SK-N-SH treated with all-trans-retinoic acid at 6 μM for 48 hours (cell line): ENCODE measurements at regions not wholly inside any gene's neighbourhood (a gene's known extent, or its start where the extent isn't known, plus 50 kb on each side); places are given as distances from the start of the nearest gene placed in this dataset.
"Not testable (repeated sequence)": the region's sequence is repeated elsewhere in the genome, so short reads cannot be mapped to it uniquely, and the experiment has no call there.

Source experiments
- ATAC-seq: fragments of 200-7000 bp; cut with Tn5 transposase; 3 replicates; pipeline ENCODE4 v1.9.1; 2020; ENCODE audit warnings: mild to moderate bottlenecking, moderate library complexity
- ARNTL ChIP-seq: fragments of 450-650 bp; formaldehyde crosslinking; IDR thresholded peaks from 2 replicates; pipeline ENCODE4 v1.5.0; 2020; ENCODE audit warnings: low read depth, mild to moderate bottlenecking, moderate library complexity, borderline replicate concordance
- BACH2 ChIP-seq: fragments of 250-450 bp; sonication (Bioruptor Pico); IDR thresholded peaks from 2 replicates; pipeline ENCODE4 v1.9.0; 2021; ENCODE audit warnings: mild to moderate bottlenecking, borderline replicate concordance
- CSDC2 ChIP-seq: fragments of 250-450 bp; sonication (Bioruptor Pico); IDR thresholded peaks from 2 replicates; pipeline ENCODE4 v1.5.0; 2020; ENCODE audit warnings: mild to moderate bottlenecking, moderate library complexity
- GLIS3 ChIP-seq: fragments of 250-450 bp; sonication (Bioruptor Pico); IDR thresholded peaks from 2 replicates; pipeline ENCODE4 v1.5.0; 2020; ENCODE audit warnings: mild to moderate bottlenecking, moderate library complexity
- SNAI2 ChIP-seq: fragments of 250-450 bp; sonication (Bioruptor Pico); IDR thresholded peaks from 2 replicates; pipeline ENCODE4 v1.5.0; 2020; ENCODE audit warnings: mild to moderate bottlenecking, moderate library complexity
- TCF4 ChIP-seq: fragments of 250-450 bp; sonication (Bioruptor Pico); IDR thresholded peaks from 2 replicates; pipeline ENCODE4 v1.8.0; 2021; ENCODE audit warnings: mild to moderate bottlenecking, moderate library complexity, borderline replicate concordance
- TOX ChIP-seq: fragments of 250-450 bp; sonication (Bioruptor Pico); IDR thresholded peaks from 2 replicates; pipeline ENCODE4 v1.8.0; 2021; ENCODE audit warnings: mild to moderate bottlenecking, moderate library complexity, borderline replicate concordance
- ZC3H10 ChIP-seq: fragments of 250-450 bp; sonication (Bioruptor Pico); IDR thresholded peaks from 2 replicates; pipeline ENCODE4 v1.5.1; 2021; ENCODE audit warnings: mild to moderate bottlenecking, moderate library complexity
- ZFP30 ChIP-seq: fragments of 450-650 bp; formaldehyde crosslinking; IDR thresholded peaks from 2 replicates; pipeline ENCODE4 v1.5.0; 2022; ENCODE audit warnings: mild to moderate bottlenecking, moderate library complexity
- ZNF8 ChIP-seq: fragments of 450-650 bp; formaldehyde crosslinking; IDR thresholded peaks from 2 replicates; pipeline ENCODE4 v1.5.0; 2020; ENCODE audit warnings: mild to moderate bottlenecking, moderate library complexity
- TF ChIP-seq, protein P1 (sequence below): fragments of 250-450 bp; sonication (Bioruptor Pico); IDR thresholded peaks from 2 replicates; pipeline ENCODE4 v1.5.1; 2020; ENCODE audit warnings: low read depth, mild to moderate bottlenecking, moderate library complexity
- TF ChIP-seq, protein P2 (sequence below): fragments of 250-450 bp; sonication (Bioruptor Pico); IDR thresholded peaks from 2 replicates; pipeline ENCODE4 v1.5.0; 2020; ENCODE audit warnings: mild to moderate bottlenecking, moderate library complexity
- TF ChIP-seq, protein P3 (sequence below): fragments of 250-450 bp; sonication (Bioruptor Pico); IDR thresholded peaks from 2 replicates; pipeline ENCODE4 v1.8.0; 2020; ENCODE audit warnings: mild to moderate bottlenecking, moderate library complexity, borderline replicate concordance

DNA sequence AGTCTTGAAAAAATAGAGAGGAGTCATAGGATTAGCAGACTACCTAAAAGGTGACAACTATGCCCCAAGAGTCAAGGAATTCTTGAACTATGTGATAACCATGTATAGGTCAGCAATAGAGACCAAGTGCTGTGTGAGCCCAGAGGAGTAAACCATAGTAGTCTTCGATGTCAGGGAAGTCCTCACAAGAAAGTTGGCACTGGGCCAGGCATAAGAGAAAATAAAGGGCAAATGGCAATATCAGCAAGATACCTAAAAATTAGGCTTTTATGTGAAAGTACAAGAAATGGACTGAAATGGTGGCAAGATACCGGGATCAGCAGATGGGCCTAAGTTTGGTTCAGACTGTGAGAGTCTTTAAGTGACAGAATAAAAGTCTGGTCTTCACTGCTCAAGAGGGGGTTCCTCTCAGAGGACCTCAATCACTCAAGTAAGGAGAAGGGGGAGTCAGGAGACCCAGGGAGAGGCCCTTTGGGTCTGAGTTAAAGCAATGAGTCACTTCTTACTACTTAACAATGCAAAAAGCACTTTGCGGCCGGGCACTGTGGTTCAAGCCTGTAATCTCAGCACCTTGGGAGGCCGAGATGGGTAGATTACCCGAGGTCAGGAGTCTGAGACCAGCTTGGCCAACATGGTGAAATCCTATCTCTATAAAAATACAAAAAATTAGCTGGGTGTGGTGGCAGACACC lies 95.0 kb downstream of the TEX35 start:
- TF ChIP-seq GLIS3 (CRISPR knock-in tag): no peak
- TF ChIP-seq BACH2 (CRISPR knock-in tag): no peak
- no peak for TF ChIP-seq CSDC2 (CRISPR knock-in tag)
- TF ChIP-seq TCF4: no peak
- TF ChIP-seq, protein P1, sequence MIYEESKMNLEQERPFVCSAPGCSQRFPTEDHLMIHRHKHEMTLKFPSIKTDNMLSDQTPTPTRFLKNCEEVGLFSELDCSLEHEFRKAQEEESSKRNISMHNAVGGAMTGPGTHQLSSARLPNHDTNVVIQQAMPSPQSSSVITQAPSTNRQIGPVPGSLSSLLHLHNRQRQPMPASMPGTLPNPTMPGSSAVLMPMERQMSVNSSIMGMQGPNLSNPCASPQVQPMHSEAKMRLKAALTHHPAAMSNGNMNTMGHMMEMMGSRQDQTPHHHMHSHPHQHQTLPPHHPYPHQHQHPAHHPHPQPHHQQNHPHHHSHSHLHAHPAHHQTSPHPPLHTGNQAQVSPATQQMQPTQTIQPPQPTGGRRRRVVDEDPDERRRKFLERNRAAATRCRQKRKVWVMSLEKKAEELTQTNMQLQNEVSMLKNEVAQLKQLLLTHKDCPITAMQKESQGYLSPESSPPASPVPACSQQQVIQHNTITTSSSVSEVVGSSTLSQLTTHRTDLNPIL (CRISPR knock-in tag): no peak
- TF ChIP-seq, all 23 proteins: peak for 0
- ATAC-seq: no peak

DNA sequence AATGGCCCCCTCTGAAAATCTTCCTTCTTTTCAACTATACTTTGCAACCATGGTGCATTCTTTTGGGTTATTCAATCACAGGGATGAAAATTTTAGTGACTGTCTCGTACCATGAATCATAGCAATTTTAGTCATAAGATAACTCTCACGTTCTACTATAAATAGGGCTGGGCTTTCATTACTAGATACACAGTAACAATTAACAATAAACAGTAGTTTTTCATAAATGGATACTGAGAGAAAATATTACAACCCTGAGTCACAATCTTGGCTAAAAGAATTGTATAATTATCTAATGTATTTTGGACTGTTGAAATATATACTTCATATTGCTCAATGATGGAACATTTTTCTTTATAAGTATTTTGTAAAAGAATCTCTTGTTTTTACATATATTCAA lies 96.1 kb downstream of the TEX35 start:
- TF ChIP-seq, protein P2, sequence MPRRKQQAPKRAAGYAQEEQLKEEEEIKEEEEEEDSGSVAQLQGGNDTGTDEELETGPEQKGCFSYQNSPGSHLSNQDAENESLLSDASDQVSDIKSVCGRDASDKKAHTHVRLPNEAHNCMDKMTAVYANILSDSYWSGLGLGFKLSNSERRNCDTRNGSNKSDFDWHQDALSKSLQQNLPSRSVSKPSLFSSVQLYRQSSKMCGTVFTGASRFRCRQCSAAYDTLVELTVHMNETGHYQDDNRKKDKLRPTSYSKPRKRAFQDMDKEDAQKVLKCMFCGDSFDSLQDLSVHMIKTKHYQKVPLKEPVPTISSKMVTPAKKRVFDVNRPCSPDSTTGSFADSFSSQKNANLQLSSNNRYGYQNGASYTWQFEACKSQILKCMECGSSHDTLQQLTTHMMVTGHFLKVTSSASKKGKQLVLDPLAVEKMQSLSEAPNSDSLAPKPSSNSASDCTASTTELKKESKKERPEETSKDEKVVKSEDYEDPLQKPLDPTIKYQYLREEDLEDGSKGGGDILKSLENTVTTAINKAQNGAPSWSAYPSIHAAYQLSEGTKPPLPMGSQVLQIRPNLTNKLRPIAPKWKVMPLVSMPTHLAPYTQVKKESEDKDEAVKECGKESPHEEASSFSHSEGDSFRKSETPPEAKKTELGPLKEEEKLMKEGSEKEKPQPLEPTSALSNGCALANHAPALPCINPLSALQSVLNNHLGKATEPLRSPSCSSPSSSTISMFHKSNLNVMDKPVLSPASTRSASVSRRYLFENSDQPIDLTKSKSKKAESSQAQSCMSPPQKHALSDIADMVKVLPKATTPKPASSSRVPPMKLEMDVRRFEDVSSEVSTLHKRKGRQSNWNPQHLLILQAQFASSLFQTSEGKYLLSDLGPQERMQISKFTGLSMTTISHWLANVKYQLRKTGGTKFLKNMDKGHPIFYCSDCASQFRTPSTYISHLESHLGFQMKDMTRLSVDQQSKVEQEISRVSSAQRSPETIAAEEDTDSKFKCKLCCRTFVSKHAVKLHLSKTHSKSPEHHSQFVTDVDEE (CRISPR knock-in tag): no peak
- TF ChIP-seq TOX (CRISPR knock-in tag) (peak; percentile 34; the same call in 1 of the 2 replicates), ZC3H10 (CRISPR knock-in tag) (no peak), GLIS3 (CRISPR knock-in tag) (no peak)
- TF ChIP-seq, protein P1 (CRISPR knock-in tag): no peak
- peak; percentile 78 for ATAC-seq

DNA sequence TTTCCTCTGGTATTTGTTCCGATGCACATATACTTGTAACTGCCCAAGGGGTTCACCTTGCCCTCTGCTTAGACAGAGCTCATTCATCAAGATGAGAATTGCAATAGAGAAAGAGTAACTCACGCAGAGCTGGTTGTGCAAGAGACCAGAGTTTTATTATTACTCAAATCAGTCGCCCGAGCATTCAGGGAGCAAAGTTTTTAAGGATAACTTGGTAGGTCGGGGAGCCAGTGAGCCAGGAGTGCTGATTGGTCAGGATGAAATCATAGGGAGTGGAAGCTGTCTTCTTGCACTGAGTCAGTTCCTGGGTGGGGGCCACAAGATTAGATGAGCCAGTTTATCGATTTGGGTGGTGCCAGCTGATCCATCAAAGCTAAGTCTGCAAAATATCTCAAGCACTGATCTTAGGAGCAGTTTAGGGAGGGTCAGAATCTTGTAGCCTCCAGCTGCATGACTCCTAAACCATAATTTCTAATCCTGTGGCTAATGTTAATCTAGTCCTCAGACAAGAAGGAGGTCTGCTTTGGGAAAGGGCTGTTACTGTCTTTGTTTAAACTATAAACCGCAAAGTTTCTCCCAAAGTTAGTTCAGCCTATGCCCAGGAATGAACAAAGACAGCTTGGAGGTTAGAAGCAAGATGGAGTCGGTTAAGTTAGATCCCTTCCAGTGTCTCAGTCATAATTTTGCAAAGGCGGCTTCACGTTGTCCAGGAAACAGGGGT lies 97.9 kb downstream of the TEX35 start:
- peak; percentile 42 for TF ChIP-seq TOX (CRISPR knock-in tag)
- not testable (repeated sequence) for ATAC-seq

DNA sequence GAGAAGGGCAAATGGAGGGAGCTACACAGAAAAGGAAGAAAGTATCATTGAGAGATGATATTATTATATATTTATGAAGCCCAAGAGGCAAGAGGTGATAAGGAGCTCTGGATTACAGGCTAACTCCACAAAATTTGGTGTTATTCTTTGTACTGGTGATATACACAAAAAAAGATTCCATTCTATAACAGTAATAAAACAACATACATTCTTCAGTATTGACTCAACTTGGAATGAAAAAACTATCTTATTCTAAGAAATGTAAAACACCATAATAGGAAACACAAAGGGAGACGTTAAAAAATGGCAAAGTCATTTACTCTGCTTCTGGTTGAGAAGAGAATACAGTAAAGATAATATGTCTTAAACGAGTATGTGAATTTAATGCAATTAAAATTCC lies 99.4 kb downstream of the TEX35 start:
- ATAC-seq: peak; percentile 68
- TF ChIP-seq GLIS3 (CRISPR knock-in tag) (no peak), ZFP30 (CRISPR knock-in tag) (no peak), ZNF8 (CRISPR knock-in tag) (no peak), TOX (CRISPR knock-in tag) (no peak)

DNA sequence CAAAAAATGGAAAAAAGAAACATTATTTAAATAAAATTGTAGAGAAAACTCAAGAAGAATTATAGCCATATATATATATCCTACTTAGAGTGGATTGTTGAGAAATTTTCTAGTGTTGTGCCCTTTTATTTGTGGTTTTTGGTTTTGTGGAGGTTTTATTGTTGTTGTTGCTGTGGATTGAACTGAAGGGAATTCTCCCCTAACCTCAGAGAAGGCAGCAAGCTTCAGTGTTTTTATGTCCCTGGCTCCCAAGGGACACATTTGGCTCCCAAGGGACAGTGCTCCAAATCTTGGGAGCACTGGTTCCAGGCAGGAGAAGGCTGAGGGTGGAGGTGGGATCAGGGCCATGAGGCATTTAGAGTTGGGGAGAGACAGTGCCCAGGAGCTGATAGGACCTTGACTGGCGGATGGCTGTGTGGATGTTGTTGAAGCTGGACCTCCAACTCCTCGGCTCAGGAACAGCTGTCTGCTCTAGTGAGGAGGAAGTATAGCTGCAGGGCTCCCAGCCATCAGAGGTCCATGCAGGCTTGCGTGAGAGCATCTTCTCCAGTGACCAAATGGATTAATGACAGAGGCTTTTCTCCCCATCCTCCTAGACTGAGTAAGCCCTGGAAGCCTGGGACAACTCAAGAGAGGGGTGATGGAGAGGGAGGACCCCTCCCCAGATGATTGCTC lies 100.5 kb downstream of the TEX35 start:
- ATAC-seq: no peak

More for the DNA sequence above, 100.5 kb downstream of the TEX35 start:
- TF ChIP-seq, protein P2 (CRISPR knock-in tag): no peak
- TF ChIP-seq ZC3H10 (CRISPR knock-in tag): no peak
- TF ChIP-seq, protein P3, sequence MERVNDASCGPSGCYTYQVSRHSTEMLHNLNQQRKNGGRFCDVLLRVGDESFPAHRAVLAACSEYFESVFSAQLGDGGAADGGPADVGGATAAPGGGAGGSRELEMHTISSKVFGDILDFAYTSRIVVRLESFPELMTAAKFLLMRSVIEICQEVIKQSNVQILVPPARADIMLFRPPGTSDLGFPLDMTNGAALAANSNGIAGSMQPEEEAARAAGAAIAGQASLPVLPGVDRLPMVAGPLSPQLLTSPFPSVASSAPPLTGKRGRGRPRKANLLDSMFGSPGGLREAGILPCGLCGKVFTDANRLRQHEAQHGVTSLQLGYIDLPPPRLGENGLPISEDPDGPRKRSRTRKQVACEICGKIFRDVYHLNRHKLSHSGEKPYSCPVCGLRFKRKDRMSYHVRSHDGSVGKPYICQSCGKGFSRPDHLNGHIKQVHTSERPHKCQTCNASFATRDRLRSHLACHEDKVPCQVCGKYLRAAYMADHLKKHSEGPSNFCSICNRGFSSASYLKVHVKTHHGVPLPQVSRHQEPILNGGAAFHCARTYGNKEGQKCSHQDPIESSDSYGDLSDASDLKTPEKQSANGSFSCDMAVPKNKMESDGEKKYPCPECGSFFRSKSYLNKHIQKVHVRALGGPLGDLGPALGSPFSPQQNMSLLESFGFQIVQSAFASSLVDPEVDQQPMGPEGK: no peak
- TF ChIP-seq ARNTL (CRISPR knock-in tag): no peak
- TF ChIP-seq BACH2 (CRISPR knock-in tag): no peak
- no peak for TF ChIP-seq SNAI2 (CRISPR knock-in tag)
